Inflammatory macrophage treated with lipopolysaccharide for 4 hours (primary cell): ENCODE measurements at regions not wholly inside any gene's neighbourhood (a gene's known extent, or its start where the extent isn't known, plus 50 kb on each side); places are given as distances from the start of the nearest gene placed in this dataset.

Experiments
- DNase-seq: peaks from one replicate; pipeline ENCODE4 v3.0.0-alpha.2; 2020

GRCh38 chr14:104521816-104522745 is 57.5 kb upstream of the C14orf180 start:
- DNase-seq = no peak

- DNase-seq = no peak
These were observed 56.5 kb upstream of the C14orf180 start for GRCh38 chr14:104522926-104523545.

GRCh38 chr14:104523546-104523935 is 56.0 kb upstream of the C14orf180 start:
- DNase-seq = no peak

GRCh38 chr14:104524726-104525125 is 54.8 kb upstream of the C14orf180 start:
- no peak for DNase-seq

- DNase-seq = no peak
These were observed 52.6 kb upstream of the C14orf180 start for GRCh38 chr14:104526723-104527645.

GRCh38 chr14:104527857-104528459 is 51.6 kb upstream of the C14orf180 start:
- no peak for DNase-seq

GRCh38 chr14:104528496-104528895 is 51.1 kb upstream of the C14orf180 start:
- DNase-seq = no peak
